Activated naive CD8-positive, alpha-beta T cell treated with anti-CD3 and anti-CD28 coated beads, Interleukin-2, amount 50 U/mL, for 16 hours (primary cell): ENCODE measurements at regions not wholly inside any gene's neighbourhood (a gene's known extent, or its start where the extent isn't known, plus 50 kb on each side); places are given as distances from the start of the nearest gene placed in this dataset.
"Not testable (repeated sequence)": the region's sequence is repeated elsewhere in the genome, so short reads cannot be mapped to it uniquely, and the experiment has no call there.

Experiments used
- DNase-seq: peaks from one replicate; pipeline ENCODE4 v3.0.0-alpha.2; 2020; ENCODE audit warnings: low read depth, low spot score

- no peak for DNase-seq
These were observed 139.3 kb downstream of the MID1IP1 start for GRCh38 chrX:38940547-38940946.

GRCh38 chrX:38941675-38942074 lies 140.4 kb downstream of the MID1IP1 start:
- DNase-seq = no peak

GRCh38 chrX:38943120-38943519 lies 141.9 kb downstream of the MID1IP1 start:
- DNase-seq = no peak

DNA sequence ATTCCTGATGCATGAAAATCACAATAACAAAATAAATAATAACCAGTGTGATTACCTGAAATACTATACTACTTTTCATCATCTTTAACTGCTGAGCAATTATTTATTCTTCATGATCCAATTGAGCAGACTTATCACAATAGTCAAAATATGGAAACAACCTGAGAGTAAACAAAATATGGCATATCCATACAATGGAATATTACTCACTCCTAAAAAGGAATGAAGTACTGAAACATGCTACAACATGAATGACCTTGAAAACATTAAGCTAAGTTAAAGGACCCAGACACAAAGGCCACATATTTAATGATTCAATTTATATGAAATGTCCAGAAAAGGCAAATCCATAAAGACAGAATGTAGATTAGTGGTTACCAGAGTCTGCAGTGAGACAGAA lies 146.8 kb downstream of the MID1IP1 start:
- no peak for DNase-seq

DNA sequence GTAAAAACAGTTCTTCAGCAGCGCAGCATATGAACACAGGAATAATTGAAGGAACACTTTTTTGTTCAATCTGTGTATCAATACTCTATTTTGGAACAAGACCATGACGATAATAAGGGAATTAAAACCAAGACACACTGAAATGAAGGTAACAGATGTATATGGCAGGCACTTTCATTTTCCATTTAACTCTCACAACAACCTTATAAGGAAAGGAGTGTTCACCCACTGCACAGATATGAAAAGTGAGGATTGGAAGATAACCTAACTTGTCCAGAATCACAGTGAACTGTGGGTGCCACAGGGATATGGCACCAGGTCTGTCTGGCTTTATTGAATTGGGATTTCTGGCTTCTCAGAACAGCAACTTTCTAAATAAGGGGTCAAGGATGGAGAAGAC lies 153.3 kb downstream of the MID1IP1 start:
- no peak for DNase-seq

- no peak for DNase-seq
These were observed 158.5 kb downstream of the MID1IP1 start for GRCh38 chrX:38959736-38960135.

GRCh38 chrX:38960137-38960536 lies 158.9 kb downstream of the MID1IP1 start:
- DNase-seq = no peak

DNA sequence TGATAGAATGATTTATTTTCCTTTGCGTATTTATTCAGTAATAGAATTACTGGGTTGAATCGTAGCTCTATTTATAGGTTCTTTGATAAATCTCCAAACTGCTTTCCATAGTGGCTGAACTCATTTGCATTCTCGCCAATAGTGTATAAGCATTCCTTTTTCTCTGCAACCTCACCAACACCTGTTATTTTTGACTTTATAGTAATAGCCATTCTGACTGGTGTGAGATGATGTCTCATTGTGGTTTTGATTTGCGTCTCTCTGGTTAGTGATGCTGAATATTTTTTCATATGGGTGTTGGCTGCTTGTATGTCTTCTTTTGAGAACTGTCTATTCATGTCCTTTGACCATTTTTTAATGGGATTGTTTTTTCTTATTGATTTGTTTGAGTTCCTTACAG lies 160.7 kb downstream of the MID1IP1 start:
- DNase-seq = no peak

- not testable (repeated sequence) for DNase-seq
These were observed 162.0 kb downstream of the MID1IP1 start for GRCh38 chrX:38963244-38963643.

DNA sequence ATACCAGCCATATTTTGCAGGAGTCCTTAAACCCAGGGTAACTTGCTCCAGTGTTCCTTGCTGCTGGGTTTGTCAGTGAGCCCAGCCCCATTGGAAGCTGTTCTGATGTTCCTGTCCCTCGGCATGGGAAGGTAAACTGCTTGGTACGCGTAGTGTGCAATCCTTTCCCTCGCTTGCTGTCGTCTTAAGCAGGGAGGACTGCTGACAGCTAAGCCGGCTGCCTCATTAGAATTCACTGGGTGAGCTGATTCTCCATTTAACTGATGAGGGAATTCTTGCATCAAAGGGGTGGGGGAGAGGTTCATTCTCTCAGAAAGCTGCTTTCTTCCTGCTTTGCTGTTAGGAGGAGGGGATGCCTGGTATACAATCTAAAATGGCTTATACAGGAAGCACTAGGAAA lies 164.6 kb downstream of the MID1IP1 start:
- DNase-seq = no peak

DNA sequence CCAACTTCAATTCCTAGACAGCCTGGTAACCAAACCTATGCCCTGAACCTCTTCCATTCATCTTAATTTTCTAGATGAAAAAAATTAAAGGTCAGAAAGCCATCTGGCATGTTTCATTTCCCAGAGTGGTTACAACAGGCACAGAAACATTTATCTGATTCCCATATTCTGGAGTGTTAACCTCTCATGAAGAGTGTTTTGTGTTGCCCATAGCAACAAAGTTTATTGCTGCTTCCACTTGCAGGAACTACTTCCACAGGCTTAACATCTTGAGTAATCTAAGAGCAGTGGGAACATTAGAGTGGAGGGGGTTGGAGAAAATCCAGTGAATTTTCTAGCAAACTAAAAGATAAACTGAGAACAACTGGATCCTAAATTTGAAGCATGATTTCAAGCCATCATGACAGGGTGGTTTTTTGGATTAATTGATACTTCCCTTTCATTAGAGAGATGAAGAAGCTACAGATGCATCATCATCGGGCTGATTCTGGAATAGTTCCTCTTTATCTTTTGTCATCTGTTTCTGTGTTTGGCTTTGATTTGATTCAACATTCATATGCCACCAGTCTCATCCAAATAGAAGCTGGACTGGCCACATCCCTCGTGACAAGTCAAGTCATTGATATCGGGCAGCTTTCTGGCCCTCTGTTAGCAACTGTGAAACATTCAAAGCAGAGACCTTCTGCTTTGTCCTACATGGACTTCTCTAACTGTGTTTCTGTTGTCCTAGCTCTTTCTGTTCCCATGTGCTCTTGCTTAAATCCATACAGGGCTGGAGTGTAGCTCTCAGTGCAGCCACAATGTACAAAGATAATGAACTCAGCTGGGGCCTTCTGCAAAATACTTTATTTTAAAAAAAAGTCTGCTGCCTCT lies 167.3 kb downstream of the MID1IP1 start:
- no peak for DNase-seq

GRCh38 chrX:38970074-38970473 lies 168.8 kb downstream of the MID1IP1 start:
- no peak for DNase-seq

- no peak for DNase-seq
These were observed 169.6 kb downstream of the MID1IP1 start for GRCh38 chrX:38970845-38971244.

GRCh38 chrX:38973322-38973721 lies 172.1 kb downstream of the MID1IP1 start:
- no peak for DNase-seq

GRCh38 chrX:38974542-38974941 lies 173.3 kb downstream of the MID1IP1 start:
- DNase-seq = no peak

DNA sequence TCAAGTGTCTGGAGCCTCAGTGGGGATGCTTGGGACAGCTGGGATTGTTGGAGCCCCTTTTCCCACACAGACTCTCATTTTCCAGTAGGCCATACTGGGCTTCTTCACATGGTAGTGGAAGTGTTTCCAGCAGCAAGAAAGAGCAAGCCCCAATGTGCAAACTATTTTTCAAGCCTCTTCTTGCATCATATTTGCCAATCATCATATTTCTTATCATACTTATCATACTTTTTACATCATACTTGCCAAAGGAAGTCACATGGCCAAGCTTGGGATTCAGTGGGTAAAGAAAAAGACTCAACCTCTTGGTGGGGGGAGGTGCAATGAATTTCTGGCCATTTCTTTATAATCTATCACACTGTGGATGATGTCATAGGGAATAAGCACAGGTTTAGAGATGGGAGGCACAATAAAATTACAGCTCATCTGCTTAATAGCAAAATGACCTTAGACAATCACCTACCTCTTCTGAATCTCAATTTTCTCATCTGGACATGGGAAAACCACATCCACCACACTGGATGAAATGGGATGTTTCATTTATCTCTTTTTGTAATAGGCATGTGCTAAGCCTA lies 174.2 kb downstream of the MID1IP1 start:
- no peak for DNase-seq

DNA sequence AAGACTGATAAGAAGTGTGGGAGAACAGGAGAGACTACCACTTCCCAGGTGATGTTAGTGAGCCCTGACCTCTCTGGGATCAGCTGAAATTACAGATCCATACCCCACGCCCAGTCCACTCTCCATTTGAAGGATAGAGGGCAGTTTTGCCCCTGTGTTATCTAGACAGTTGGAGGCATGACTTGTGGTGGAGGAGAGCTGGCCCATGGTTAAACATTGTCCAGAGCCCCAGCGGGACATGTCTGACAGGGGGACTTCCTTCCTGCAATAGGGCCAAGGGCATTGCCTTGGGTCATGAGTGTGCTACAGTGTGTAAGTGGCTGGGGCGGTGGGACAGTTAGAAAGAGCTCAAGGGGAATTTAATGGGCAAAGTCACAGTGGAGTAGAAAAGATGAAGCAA lies 181.1 kb downstream of the MID1IP1 start:
- DNase-seq = no peak

GRCh38 chrX:38982843-38983242 lies 181.6 kb downstream of the MID1IP1 start:
- DNase-seq = no peak

GRCh38 chrX:38985375-38985774 lies 184.1 kb downstream of the MID1IP1 start:
- DNase-seq = no peak

- no peak for DNase-seq
These were observed 184.7 kb downstream of the MID1IP1 start for GRCh38 chrX:38985945-38986344.

DNA sequence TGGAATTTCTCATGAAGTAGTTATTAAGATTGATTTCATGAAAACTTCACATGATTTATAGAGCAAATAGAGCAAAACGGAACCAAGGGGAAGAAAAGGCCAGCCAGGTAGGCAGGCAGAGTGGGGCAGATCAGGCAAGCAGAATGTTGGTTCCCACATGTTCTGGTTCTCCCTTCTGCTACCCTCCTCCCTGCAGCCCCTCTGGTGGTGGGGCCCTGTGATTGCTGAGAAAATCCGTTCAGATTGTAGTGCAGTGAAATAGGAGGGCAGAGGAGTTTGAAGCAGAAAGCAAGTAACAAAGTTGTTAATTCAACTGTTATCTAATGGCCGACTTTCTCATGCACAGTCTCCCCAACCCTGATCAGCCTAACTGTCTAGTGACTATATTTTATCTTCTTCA lies 185.3 kb downstream of the MID1IP1 start:
- no peak for DNase-seq

DNA sequence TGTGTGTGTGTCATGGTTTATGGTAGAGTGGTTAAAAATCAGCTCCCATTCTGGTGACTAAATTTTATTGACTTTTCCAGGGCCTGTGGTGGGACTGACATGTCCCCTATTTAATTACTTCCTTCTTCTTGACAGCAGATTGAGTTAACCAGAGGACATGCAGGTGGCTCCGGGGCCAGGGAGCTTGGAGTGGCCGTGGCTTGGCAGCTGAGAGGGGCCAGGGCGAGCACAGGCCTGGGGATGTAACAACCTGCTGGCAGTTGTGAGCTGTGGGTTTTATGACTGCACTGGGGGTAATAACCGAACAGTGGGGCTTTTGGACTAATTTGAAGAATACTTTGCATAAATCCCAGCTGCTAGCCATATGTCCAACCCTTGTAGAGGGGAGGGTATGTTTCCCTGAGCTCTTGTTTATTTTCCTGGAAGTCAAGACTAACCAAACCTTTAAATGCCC lies 186.0 kb downstream of the MID1IP1 start:
- DNase-seq = no peak

DNA sequence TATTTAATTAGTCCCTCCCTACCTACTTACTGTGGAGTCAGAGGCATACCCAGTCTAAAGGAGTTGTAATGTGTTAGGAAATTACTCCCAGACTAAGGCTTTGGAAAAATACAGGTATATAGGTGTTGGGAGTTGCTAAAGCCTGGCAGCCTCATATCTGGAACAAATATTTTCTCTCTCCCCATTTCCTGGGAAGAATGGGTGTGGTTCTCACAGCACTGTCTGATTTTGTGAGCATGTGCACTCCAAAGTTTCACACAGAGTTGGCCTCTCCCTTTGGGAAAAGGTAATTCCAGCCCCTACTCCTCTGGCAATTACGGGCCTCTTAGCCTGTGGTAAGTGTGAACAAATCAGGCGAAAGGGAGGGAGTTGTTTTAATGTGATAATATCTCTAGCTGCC lies 187.0 kb downstream of the MID1IP1 start:
- DNase-seq = no peak
